Transverse colon (tissue), 4 donors: ENCODE measurements at regions not wholly inside any gene's neighbourhood (a gene's known extent, or its start where the extent isn't known, plus 50 kb on each side); places are given as distances from the start of the nearest gene placed in this dataset.

Experiments used
- CTCF ChIP-seq, 5 experiments: fragments of 200-600 bp in 3 of 5; fragments of 450-650 bp in 2 of 5; sonication (generic) in 3 of 5; IDR thresholded peaks; 1 replicate in 2 of 5; 2 replicates in 3 of 5; pipeline ENCODE4 v1.5.1; 2016 to 2017; ENCODE audit warnings: antibody characterized with exemption in 5 of 5, inconsistent platforms in 3 of 5, mild to moderate bottlenecking in 2 of 5, moderate library complexity in 1 of 5
- EP300 ChIP-seq: sonication (generic); formaldehyde crosslinking; IDR thresholded peaks from one replicate; pipeline ENCODE4 v1.6.1; 2017; ENCODE audit warnings: antibody characterized with exemption, low read depth
- POLR2A ChIP-seq: fragments of 450-650 bp; IDR thresholded peaks from one replicate; pipeline ENCODE4 v1.6.1; 2016; ENCODE audit warnings: antibody characterized with exemption, mild to moderate bottlenecking, moderate library complexity
- POLR2AphosphoS5 ChIP-seq, 3 donors: sonication (generic); formaldehyde crosslinking; IDR thresholded peaks; one replicate each; pipeline ENCODE4 v1.6.1; 2016; ENCODE audit warnings: antibody characterized with exemption in 3 of 3

DNA sequence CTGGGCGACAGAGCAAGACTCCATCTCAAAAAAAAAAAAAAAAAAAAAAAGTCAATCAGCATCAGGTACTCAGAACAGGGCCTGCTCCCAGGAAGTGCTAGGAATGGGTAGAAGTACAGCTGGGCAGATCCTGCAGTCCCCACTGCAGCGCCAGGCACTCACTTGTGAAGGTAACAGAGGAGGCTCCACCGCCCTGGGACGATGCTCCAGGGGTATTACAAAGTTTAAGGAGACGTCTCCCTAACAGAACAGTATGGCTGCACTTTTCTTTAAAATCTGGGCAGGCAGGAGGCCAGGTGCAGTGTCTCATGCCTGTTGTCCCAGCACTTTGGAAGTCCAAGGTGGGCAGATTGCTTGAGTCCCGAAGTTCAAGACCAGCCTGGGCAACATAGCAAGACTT is 1449.0 kb downstream of the BRD1 start:
- TF ChIP-seq CTCF (IDR thresholded peaks at IDR 0.05) (no peak), POLR2A (no peak), POLR2AphosphoS5 (IDR thresholded peaks at IDR 0.05) (no peak), EP300 (no peak)
